GM19035 (cell line): ENCODE measurements at regions not wholly inside any gene's neighbourhood (a gene's known extent, or its start where the extent isn't known, plus 50 kb on each side); places are given as distances from the start of the nearest gene placed in this dataset.

ENCODE experiments used
- ATAC-seq: cut with Tn5 transposase; IDR thresholded peaks from one replicate; pipeline ENCODE4 v1.9.1; 2021; ENCODE audit not compliant: unreplicated experiment

GRCh38 chr9:99431103-99431502 is 209.0 kb downstream of the SEC61B start:
- ATAC-seq: no peak

- ATAC-seq: no peak
Observed at GRCh38 chr9:99432075-99432474, 210.0 kb downstream of the SEC61B start.

GRCh38 chr9:99433095-99433494 is 211.0 kb downstream of the SEC61B start:
- no peak for ATAC-seq

GRCh38 chr9:99433555-99433954 is 211.5 kb downstream of the SEC61B start:
- peak; percentile 98 for ATAC-seq

- ATAC-seq: no peak
Observed at GRCh38 chr9:99436616-99437015, 214.5 kb downstream of the SEC61B start.

GRCh38 chr9:99437145-99437544 is 215.1 kb downstream of the SEC61B start:
- ATAC-seq: no peak

GRCh38 chr9:99438596-99438995 is 216.5 kb downstream of the SEC61B start:
- no peak for ATAC-seq

GRCh38 chr9:99441829-99442228 is 219.7 kb downstream of the SEC61B start:
- no peak for ATAC-seq

- no peak for ATAC-seq
Observed at GRCh38 chr9:99445371-99445891, 223.3 kb downstream of the SEC61B start.

GRCh38 chr9:99445920-99446319 is 223.8 kb downstream of the SEC61B start:
- ATAC-seq: no peak

GRCh38 chr9:99447951-99448350 is 225.9 kb downstream of the SEC61B start:
- ATAC-seq: no peak

- no peak for ATAC-seq
Observed at GRCh38 chr9:99449726-99450125, 227.6 kb downstream of the SEC61B start.

GRCh38 chr9:99451112-99451606 is 229.1 kb downstream of the SEC61B start:
- no peak for ATAC-seq

GRCh38 chr9:99457406-99457805 is 235.3 kb downstream of the SEC61B start:
- no peak for ATAC-seq

GRCh38 chr9:99457981-99458380 is 235.9 kb downstream of the SEC61B start:
- no peak for ATAC-seq

GRCh38 chr9:99459919-99460318 is 237.8 kb downstream of the SEC61B start:
- no peak for ATAC-seq

GRCh38 chr9:99463131-99463530 is 241.0 kb downstream of the SEC61B start:
- no peak for ATAC-seq

GRCh38 chr9:99464568-99464967 is 242.5 kb downstream of the SEC61B start:
- no peak for ATAC-seq

- no peak for ATAC-seq
Observed at GRCh38 chr9:99465231-99465907, 243.3 kb downstream of the SEC61B start.

GRCh38 chr9:99466104-99466503 is 244.0 kb downstream of the SEC61B start:
- ATAC-seq: no peak

- ATAC-seq: no peak
Observed at GRCh38 chr9:99466781-99467180, 244.7 kb downstream of the SEC61B start.

GRCh38 chr9:99471033-99471432 is 249.0 kb downstream of the SEC61B start:
- no peak for ATAC-seq
